NCI-H460 (cell line): ENCODE measurements at regions not wholly inside any gene's neighbourhood (a gene's known extent, or its start where the extent isn't known, plus 50 kb on each side); places are given as distances from the start of the nearest gene placed in this dataset.

Experiments
- DNase-seq: peaks from one replicate; pipeline ENCODE4 v3.0.0-alpha.2; 2016; ENCODE audit warnings: low read depth; ENCODE audit errors: extremely low read depth

- DNase-seq: no peak
Measured at GRCh38 chr3:177553579-177553978, 356.3 kb upstream of the TBL1XR1 start.

DNA sequence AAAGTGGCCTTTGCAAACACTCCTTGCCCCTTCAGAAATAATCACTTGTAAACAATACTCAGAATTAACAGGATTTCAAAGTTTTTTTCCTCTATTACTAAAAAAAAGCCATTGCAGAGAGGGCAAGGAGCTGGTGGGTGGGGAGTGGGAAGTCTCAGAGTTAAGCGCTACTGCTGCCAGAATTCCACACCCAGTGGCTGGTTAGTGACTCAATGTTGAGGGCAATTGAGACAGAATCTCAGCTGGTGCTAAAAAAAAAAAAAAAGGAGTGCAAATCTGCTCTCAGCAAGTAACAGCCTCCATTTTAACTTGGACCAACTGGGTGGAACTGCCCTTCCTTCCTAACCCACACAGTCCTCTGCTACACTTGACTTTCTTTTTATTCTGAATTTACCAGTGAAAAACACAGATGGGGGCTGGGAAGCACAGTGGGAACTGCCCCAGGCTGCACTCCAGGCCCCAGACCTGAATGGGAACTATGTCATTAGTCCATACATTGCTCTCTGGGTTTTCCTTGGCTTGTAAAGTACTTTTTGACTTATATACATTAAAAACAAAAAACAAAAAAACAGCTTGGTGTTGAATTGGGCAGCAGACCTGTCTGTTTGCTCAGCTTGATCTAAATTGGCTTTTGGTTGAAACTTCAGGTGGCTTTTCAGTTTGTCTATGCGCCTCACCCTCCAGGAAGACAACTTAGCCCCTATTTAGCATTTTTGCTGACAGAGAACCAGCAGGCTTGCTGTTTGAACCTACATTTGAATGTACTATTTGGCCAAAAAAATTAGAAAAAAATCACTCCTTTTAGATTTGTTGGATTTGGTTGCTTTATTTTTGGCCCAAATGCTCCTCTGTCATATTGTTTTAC is 357.8 kb upstream of the TBL1XR1 start:
- peak; percentile 4 for DNase-seq

- DNase-seq: no peak
Measured at GRCh38 chr3:177557548-177557947, 360.3 kb upstream of the TBL1XR1 start.

GRCh38 chr3:177561365-177561764 is 364.1 kb upstream of the TBL1XR1 start:
- no peak for DNase-seq

- DNase-seq: no peak
Measured at GRCh38 chr3:177561769-177562392, 364.6 kb upstream of the TBL1XR1 start.

- DNase-seq: no peak
Measured at GRCh38 chr3:177563243-177563780, 366.0 kb upstream of the TBL1XR1 start.

DNA sequence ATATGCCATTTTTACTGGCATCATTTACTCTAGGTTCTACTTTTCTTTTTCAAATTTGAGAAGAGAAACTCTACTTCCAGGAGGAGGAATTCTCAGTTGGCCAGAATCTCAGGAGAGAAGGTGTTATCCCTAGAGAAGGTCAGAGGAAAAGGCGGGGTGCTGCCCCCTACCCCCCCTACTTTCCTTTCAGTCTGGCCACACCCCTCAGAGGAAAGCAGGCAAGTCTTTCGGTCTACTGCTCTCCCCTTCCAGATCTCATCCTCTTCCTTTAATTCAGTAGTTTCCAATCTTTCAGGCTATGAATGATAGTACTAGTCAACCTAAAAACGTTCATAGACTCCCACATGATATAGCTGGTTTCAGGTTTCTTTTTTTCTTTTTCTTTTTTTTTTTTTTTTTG is 366.5 kb upstream of the TBL1XR1 start:
- DNase-seq: no peak

DNA sequence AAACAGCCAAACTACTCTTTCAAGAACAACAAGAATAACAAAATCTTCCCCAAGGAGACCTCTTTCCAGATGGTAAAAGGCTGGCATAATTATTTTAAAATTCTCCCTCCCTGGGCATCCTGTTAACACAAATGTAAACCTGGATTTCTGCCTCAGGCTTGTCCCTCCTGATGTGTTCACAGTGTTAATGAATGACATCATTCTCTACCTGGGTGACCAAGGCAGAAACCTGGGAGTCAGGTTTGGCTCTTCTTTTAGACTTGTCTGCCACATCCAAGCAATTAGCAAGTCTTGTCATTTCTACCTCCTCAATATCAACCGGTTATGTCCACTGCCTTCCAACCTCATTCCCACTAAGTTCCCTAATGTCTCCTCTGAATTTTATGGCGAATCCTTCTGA is 368.7 kb upstream of the TBL1XR1 start:
- no peak for DNase-seq

- DNase-seq: no peak
Measured at GRCh38 chr3:177567833-177568232, 370.6 kb upstream of the TBL1XR1 start.

DNA sequence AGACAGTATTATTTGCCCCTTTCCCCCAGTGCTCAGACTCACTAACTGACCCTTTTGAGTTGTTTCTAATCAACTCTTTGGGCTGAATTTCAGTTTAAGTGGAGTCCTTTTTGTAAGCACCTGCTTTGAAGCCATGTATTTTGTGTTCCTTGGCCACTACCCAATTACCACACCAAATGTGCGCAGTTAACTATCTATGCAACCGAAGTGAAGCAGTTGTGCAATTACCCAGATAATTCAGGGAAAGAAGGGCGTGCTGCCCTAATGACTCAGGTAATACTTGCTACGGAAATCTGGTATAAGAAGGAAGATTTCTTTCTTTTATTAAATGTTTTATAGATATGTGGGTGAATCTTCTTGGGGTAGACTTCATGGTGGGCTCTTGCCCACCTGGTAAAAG is 371.9 kb upstream of the TBL1XR1 start:
- no peak for DNase-seq

- DNase-seq: no peak
Measured at GRCh38 chr3:177569875-177570657, 372.8 kb upstream of the TBL1XR1 start.

DNA sequence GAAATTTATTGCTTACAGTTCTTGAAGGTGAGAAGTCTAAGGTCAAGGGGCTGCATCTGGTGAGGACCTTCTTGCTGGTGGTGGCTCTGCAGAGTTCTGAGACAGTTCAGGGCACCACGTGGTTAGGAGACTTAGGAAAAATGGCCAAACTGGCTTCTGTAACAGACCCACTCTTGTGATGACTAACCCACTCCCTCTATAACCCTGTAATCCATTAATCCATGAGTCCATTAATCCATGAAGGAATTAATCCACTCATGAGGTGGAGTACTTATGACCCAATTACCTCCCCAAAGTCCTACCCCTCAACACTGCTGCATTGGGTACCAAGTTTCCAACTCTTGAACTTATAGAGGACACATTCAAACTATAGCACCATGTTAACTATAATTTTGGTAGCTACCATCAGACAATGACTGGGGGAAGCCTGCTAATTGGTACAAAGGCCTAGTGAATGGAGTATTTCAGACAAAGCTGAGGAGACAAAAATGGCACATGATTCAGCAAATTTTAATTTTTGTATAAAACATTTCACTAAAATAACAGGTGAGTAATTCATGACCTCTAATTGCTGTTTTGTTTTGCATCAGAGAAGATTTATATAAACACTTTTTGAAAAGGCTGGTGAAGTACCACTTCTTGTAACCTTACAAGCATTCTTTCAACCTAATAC is 374.1 kb upstream of the TBL1XR1 start:
- DNase-seq: no peak

DNA sequence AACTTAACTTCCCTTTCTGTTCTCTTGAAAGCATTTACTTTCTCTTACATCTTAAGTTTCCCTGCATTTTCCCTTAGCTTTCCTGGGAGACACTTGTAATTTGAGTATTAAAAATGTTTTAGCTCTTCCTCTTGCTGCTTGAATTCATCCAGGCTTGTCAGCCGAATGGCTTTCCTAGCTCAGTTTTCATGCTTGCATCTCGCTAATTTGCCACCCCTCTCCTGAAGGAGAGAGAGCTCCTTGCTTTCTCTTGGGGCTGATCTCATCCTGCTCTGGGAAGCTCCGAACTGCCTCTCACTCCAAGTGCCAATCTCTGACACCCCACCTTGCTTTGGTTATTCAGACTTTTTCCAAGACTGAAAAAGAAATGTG is 374.6 kb upstream of the TBL1XR1 start:
- DNase-seq: no peak

DNA sequence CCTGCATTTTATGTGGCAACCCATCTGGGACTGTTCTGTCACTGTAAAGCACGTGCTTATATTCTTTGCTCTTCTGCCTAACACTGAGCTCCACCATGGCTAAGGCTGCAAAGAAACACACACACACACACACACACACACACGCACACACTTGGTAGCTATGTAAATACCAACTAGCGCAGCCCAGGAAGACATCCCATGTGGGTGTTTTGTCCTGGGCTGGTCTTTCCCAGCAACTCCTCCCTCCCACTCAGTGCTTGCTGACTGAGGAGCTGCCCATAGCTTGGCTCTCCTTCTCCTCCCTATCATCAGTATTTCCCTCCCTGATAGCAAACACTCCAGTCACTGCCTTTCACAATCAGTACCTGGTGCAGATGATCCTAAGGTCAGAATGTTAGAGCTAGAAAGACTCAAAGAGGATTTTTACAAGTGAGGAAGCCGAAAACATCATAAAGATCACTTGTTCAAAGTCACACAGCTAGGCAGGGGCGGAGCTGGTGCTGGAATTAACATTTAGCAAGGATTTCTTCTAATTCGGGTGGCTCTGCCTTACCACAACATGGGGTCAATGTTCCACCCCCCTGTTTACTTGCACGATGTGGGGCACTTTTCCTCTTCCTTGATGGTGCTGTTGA is 377.1 kb upstream of the TBL1XR1 start:
- peak; percentile 34 for DNase-seq

DNA sequence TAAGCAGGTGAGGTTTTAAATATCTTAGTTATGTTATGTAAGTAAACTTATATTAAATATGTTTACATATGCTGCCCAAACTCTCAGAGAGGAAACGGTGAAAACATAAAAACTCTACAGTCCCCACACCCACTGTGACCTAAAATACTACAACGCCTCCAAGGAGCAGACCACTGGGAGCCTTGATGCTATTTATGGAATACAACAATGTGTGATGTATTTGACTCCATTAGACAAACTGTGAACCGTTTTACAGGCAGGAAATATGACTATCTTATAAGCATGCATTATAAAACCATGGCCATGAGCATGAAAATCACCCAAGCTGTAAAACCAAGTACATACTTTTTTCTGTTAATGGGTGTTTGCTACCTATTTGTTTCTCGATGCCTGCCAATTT is 379.5 kb upstream of the TBL1XR1 start:
- no peak for DNase-seq

- DNase-seq: no peak
Measured at GRCh38 chr3:177578488-177578887, 381.2 kb upstream of the TBL1XR1 start.

GRCh38 chr3:177579419-177579818 is 382.1 kb upstream of the TBL1XR1 start:
- no peak for DNase-seq

DNA sequence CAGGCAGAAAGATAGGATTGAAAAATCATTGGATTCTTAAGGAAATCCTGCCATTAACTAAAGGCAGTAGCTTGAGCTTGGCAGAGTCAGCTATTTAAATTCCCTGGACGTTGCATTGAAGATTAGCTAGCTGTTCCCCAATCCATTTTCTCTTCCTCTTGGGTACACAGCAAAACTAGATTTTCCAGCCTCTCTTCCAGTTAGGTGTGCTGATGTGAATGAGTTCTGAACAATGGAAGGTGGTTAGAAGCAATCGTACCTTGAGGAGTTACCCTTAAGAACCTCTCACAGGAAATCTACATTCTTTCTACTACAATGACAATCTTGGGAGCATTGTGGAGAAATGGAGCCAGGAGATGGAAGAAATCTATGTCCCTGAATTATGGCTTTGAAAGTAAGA is 383.2 kb upstream of the TBL1XR1 start:
- DNase-seq: no peak

- no peak for DNase-seq
Measured at GRCh38 chr3:177585271-177585670, 388.0 kb upstream of the TBL1XR1 start.

GRCh38 chr3:177589041-177589650 is 391.9 kb upstream of the TBL1XR1 start:
- no peak for DNase-seq
